Esophagus muscularis mucosa (tissue), 4 donors: ENCODE measurements at regions not wholly inside any gene's neighbourhood (a gene's known extent, or its start where the extent isn't known, plus 50 kb on each side); places are given as distances from the start of the nearest gene placed in this dataset.

Source experiments
- DNase-seq: peaks from one replicate; pipeline ENCODE4 v3.0.0-alpha.2; 2017; ENCODE audit errors: extremely low spot score
- H3K27ac ChIP-seq, 4 donors: fragments of 200-600 bp; sonication (generic); replicated peaks in 1 of 4; 1 replicate in 3 of 4; 2 replicates in 1 of 4; pipeline ENCODE4 v1.5.1; 2016 to 2019; ENCODE audit warnings: mild to moderate bottlenecking in 1 of 4
- H3K27me3 ChIP-seq, 4 donors: fragments of 200-600 bp; sonication (generic); one replicate each; pipeline versions ENCODE4 v1.5.1 to v1.6.0; 2016 to 2019
- H3K36me3 ChIP-seq, 4 donors: fragments of 200-600 bp; sonication (generic); one replicate each; pipeline ENCODE4 v1.5.1; 2016 to 2019
- H3K4me1 ChIP-seq, 4 donors: fragments of 200-600 bp; sonication (generic); one replicate each; pipeline ENCODE4 v1.5.1; 2016 to 2019
- H3K4me3 ChIP-seq, 4 donors: fragments of 200-600 bp; sonication (generic); 1 replicate in 2 of 4; 2 replicates in 2 of 4; pipeline ENCODE4 v1.5.1; 2016 to 2019; ENCODE audit warnings: mild to moderate bottlenecking in 4 of 4, moderate library complexity in 1 of 4
- H3K9me3 ChIP-seq, 4 donors: fragments of 200-600 bp; sonication (generic); 1 replicate in 3 of 4; 2 replicates in 1 of 4; pipeline ENCODE4 v1.5.1; 2016 to 2019
- CTCF ChIP-seq, 3 experiments: fragments of 200-600 bp in 2 of 3; fragments of 450-650 bp in 1 of 3; sonication (generic) in 2 of 3; IDR thresholded peaks; one replicate each; pipeline ENCODE4 v1.5.1; 2017 to 2019; ENCODE audit warnings: antibody characterized with exemption in 3 of 3, mild to moderate bottlenecking in 2 of 3, moderate library complexity in 1 of 3
- EP300 ChIP-seq: sonication (generic); formaldehyde crosslinking; IDR thresholded peaks from one replicate; pipeline ENCODE4 v1.6.1; 2017; ENCODE audit warnings: antibody characterized with exemption
- POLR2A ChIP-seq: fragments of 450-650 bp; IDR thresholded peaks from one replicate; pipeline ENCODE4 v1.6.1; 2017; ENCODE audit warnings: antibody characterized with exemption, moderate library complexity, mild to moderate bottlenecking, low read depth
- POLR2AphosphoS5 ChIP-seq, 2 donors: sonication (generic); formaldehyde crosslinking; IDR thresholded peaks; one replicate each; pipeline ENCODE4 v1.6.1; 2017; ENCODE audit warnings: antibody characterized with exemption in 2 of 2
- WGBS: methylation state at CpG from one replicate; pipeline ENCODE4 v1.1.5; 2018; 5-methylcytosine and 5-hydroxymethylcytosine counted together
- intact Hi-C: fragments of 100-400 bp; cut with DNase I; formaldehyde crosslinking; loops from one replicate; pipeline ENCODE4 v1.15.1; 2023

GRCh38 chr3:30300809-30301208 lies 305.6 kb upstream of the TGFBR2 start:
- WGBS, result 93% methylated on average over 1 of the region's 1 CpG
- Histone ChIP-seq H3K27ac (no peak overlapping the region), H3K9me3 (peaks cover 0 to 4% (median 0%) of the 10 kb centered on the region in 4 donors), H3K27me3 (no peaks in the 10 kb centered on the region), H3K4me1 (peaks cover 0 to 3% (median 0%) of the 10 kb centered on the region in 4 donors), H3K36me3 (no peaks in the 10 kb centered on the region), H3K4me3 (no peak overlapping the region)
- intact Hi-C loops, result no loop called here
- no peak for DNase-seq
- TF ChIP-seq POLR2A, result no peak

GRCh38 chr3:30302027-30302426 lies 304.4 kb upstream of the TGFBR2 start:
- no peak for TF ChIP-seq POLR2AphosphoS5 (IDR thresholded peaks at IDR 0.05)
- TF ChIP-seq POLR2A, result no peak
- TF ChIP-seq EP300, result no peak
- no peak for TF ChIP-seq CTCF (IDR thresholded peaks at IDR 0.05)
- H3K36me3 ChIP-seq, result no peaks in the 10 kb centered on the region
- 69% methylated on average over 5 of the region's 5 CpGs for WGBS
- no peaks in the 10 kb centered on the region for H3K4me1 ChIP-seq
- no peak overlapping the region for H3K27ac ChIP-seq
- intact Hi-C loops, result no loop called here
- peaks cover 0 to 4% (median 0%) of the 10 kb centered on the region in 4 donors for H3K9me3 ChIP-seq
- no peak for DNase-seq
- no peak overlapping the region for H3K4me3 ChIP-seq
- no peaks in the 10 kb centered on the region for H3K27me3 ChIP-seq

GRCh38 chr3:30303770-30304169 lies 302.6 kb upstream of the TGFBR2 start:
- no peaks in the 10 kb centered on the region for H3K27me3 ChIP-seq
- WGBS, result 97% methylated on average over 2 of the region's 2 CpGs

GRCh38 chr3:30305021-30305420 lies 301.4 kb upstream of the TGFBR2 start:
- Histone ChIP-seq H3K4me1 (peaks cover 0 to 17% (median 14%) of the 10 kb centered on the region in 4 donors), H3K36me3 (no peaks in the 10 kb centered on the region), H3K4me3 (no peak overlapping the region), H3K27me3 (no peaks in the 10 kb centered on the region), H3K9me3 (peaks cover 0 to 4% (median 0%) of the 10 kb centered on the region in 4 donors), H3K27ac (no peak overlapping the region)
- TF ChIP-seq POLR2A (no peak), POLR2AphosphoS5 (IDR thresholded peaks at IDR 0.05) (no peak), EP300 (no peak), CTCF (IDR thresholded peaks at IDR 0.05) (no peak)
- WGBS, result 89% methylated on average over 3 of the region's 3 CpGs
- intact Hi-C loops, result no loop called here
- DNase-seq, result no peak

More at GRCh38 chr3:30303770-30304169, 302.6 kb upstream of the TGFBR2 start:
- Histone ChIP-seq H3K4me1 (peaks cover 0 to 16% (median 12%) of the 10 kb centered on the region in 4 donors), H3K27ac (no peak overlapping the region), H3K9me3 (peaks cover 0 to 4% (median 0%) of the 10 kb centered on the region in 4 donors), H3K36me3 (no peaks in the 10 kb centered on the region), H3K4me3 (no peak overlapping the region)
- DNase-seq, result no peak
- intact Hi-C loops, result no loop called here
- TF ChIP-seq POLR2A (no peak), CTCF (IDR thresholded peaks at IDR 0.05) (no peak), EP300 (no peak), POLR2AphosphoS5 (IDR thresholded peaks at IDR 0.05) (no peak)

GRCh38 chr3:30306896-30307295 lies 299.5 kb upstream of the TGFBR2 start:
- Histone ChIP-seq H3K36me3 (no peaks in the 10 kb centered on the region), H3K27me3 (no peaks in the 10 kb centered on the region), H3K27ac (no peak overlapping the region), H3K9me3 (peaks cover 0 to 4% (median 0%) of the 10 kb centered on the region in 4 donors), H3K4me3 (no peak overlapping the region), H3K4me1 (peaks cover 0 to 26% (median 17%) of the 10 kb centered on the region in 4 donors)
- no peak for DNase-seq
- intact Hi-C loops, result no loop called here
- 100% methylated on average over 3 of the region's 3 CpGs for WGBS
- no peak for TF ChIP-seq POLR2AphosphoS5 (IDR thresholded peaks at IDR 0.05)
- TF ChIP-seq EP300, result no peak
- TF ChIP-seq CTCF (IDR thresholded peaks at IDR 0.05), result no peak
- TF ChIP-seq POLR2A, result no peak
